ENCODE measurements at regions not wholly inside any gene's neighbourhood (a gene's known extent, or its start where the extent isn't known, plus 50 kb on each side); places are given as distances from the start of the nearest gene placed in this dataset.

- Mint-ChIP-seq H3K27me3 (peaks cover 43% of the 10 kb centered on the region), H3K4me3 (no peak overlapping the region), H3K27ac (no peak overlapping the region), H3K36me3 (ENCODE audit: low read depth) (no peaks in the 10 kb centered on the region), H3K4me1 (no peaks in the 10 kb centered on the region)
- ATAC-seq (no peak), DNase-seq (no peak)
- no peaks in the 10 kb centered on the region for H3K9me3 ChIP-seq (ENCODE audit: control insufficient read depth, low read length, poor library complexity, severe bottlenecking)
These were observed 528.9 kb downstream of the EPM2A start for GRCh38 chr6:145206247-145206907.

GRCh38 chr6:145208474-145208873 lies 526.8 kb downstream of the EPM2A start:
- Mint-ChIP-seq H3K4me1 (peaks cover 1% of the 10 kb centered on the region), H3K27ac (no peak overlapping the region), H3K4me3 (no peak overlapping the region), H3K27me3 (peaks cover 34% of the 10 kb centered on the region), H3K36me3 (ENCODE audit: low read depth) (no peaks in the 10 kb centered on the region)
- no peaks in the 10 kb centered on the region for H3K9me3 ChIP-seq (ENCODE audit: control insufficient read depth, low read length, poor library complexity, severe bottlenecking)
- DNase-seq = no peak
- ATAC-seq = no peak

GRCh38 chr6:145209272-145209671 lies 526.0 kb downstream of the EPM2A start:
- DNase-seq (no peak), ATAC-seq (no peak)
- no peak overlapping the region for H3K27ac Mint-ChIP-seq
- peaks cover 5% of the 10 kb centered on the region for H3K4me1 Mint-ChIP-seq
- H3K4me3 Mint-ChIP-seq = no peak overlapping the region
- H3K36me3 Mint-ChIP-seq (ENCODE audit: low read depth) = no peaks in the 10 kb centered on the region
- no peaks in the 10 kb centered on the region for H3K9me3 ChIP-seq (ENCODE audit: control insufficient read depth, low read length, poor library complexity, severe bottlenecking)
- H3K27me3 Mint-ChIP-seq = peaks cover 29% of the 10 kb centered on the region

DNA sequence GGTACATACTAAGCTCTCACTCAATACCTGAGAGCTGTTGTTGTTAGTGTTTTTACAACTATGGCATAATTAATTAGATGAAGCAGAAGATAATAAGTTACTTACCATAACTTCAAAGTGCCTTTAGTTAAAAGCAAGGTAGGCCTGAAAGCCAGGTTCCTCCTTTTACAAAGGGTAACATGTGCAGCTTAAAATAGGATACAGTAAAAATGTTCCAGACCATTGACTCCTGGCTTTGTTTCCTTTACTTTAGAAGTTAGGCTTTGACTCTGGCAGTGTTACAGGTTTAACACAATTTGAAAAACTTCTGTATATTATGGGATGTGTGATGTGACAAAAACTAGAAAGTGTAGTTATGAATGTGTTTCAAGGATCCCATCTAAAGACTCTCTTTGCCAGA lies 522.5 kb downstream of the EPM2A start:
- no peak overlapping the region for H3K4me3 Mint-ChIP-seq
- no peaks in the 10 kb centered on the region for H3K9me3 ChIP-seq (ENCODE audit: control insufficient read depth, low read length, poor library complexity, severe bottlenecking)
- H3K27me3 Mint-ChIP-seq = peaks cover 12% of the 10 kb centered on the region
- H3K27ac Mint-ChIP-seq = no peak overlapping the region
- DNase-seq (no peak), ATAC-seq (no peak)
- no peaks in the 10 kb centered on the region for H3K36me3 Mint-ChIP-seq (ENCODE audit: low read depth)
- peaks cover 5% of the 10 kb centered on the region for H3K4me1 Mint-ChIP-seq

GRCh38 chr6:145213614-145214013 lies 521.7 kb downstream of the EPM2A start:
- H3K9me3 ChIP-seq (ENCODE audit: control insufficient read depth, low read length, poor library complexity, severe bottlenecking) = no peaks in the 10 kb centered on the region

GRCh38 chr6:145214570-145214969 lies 520.8 kb downstream of the EPM2A start:
- DNase-seq (no peak), ATAC-seq (no peak)
- no peaks in the 10 kb centered on the region for H3K9me3 ChIP-seq (ENCODE audit: control insufficient read depth, low read length, poor library complexity, severe bottlenecking)
- no peak overlapping the region for H3K4me3 Mint-ChIP-seq
- peaks cover 5% of the 10 kb centered on the region for H3K4me1 Mint-ChIP-seq
- no peak overlapping the region for H3K27ac Mint-ChIP-seq
- peaks cover 2% of the 10 kb centered on the region for H3K36me3 Mint-ChIP-seq (ENCODE audit: low read depth)
- peaks cover 14% of the 10 kb centered on the region for H3K27me3 Mint-ChIP-seq

More at GRCh38 chr6:145213614-145214013, 521.7 kb downstream of the EPM2A start:
- peaks cover 8% of the 10 kb centered on the region for H3K27me3 Mint-ChIP-seq
- no peak for DNase-seq
- ATAC-seq = no peak
- no peak overlapping the region for H3K27ac Mint-ChIP-seq
- H3K4me3 Mint-ChIP-seq = no peak overlapping the region
- peaks cover 5% of the 10 kb centered on the region for H3K4me1 Mint-ChIP-seq
- no peaks in the 10 kb centered on the region for H3K36me3 Mint-ChIP-seq (ENCODE audit: low read depth)

- no peaks in the 10 kb centered on the region for H3K9me3 ChIP-seq (ENCODE audit: control insufficient read depth, low read length, poor library complexity, severe bottlenecking)
- no peak for ATAC-seq
- Mint-ChIP-seq H3K27ac (no peak overlapping the region), H3K27me3 (peaks cover 5% of the 10 kb centered on the region), H3K4me1 (no peaks in the 10 kb centered on the region), H3K4me3 (no peak overlapping the region), H3K36me3 (ENCODE audit: low read depth) (no peaks in the 10 kb centered on the region)
- no peak for DNase-seq
These were observed 510.9 kb downstream of the EPM2A start for GRCh38 chr6:145224450-145224849.

DNA sequence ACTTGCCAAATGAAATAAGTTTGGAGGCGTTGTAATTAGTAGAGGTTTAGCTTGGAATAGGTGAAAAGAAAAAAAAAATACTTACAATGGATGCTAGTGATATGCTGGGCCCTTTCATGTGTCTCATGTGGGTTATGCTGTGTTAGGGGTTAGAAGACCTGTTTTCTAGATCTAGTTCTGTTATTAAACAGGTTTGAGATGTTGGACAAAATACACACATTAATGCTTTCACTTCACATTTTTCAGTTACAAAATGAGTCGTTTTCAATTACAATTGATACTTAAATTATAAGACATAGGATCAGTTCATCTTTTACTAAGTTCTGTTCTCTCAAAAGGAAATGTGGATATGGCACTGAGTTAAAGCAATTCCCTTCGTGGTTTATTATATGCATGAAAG lies 509.8 kb downstream of the EPM2A start:
- no peak overlapping the region for H3K4me3 Mint-ChIP-seq

GRCh38 chr6:145227593-145227992 lies 507.7 kb downstream of the EPM2A start:
- H3K9me3 ChIP-seq (ENCODE audit: control insufficient read depth, low read length, poor library complexity, severe bottlenecking) = no peaks in the 10 kb centered on the region
- Mint-ChIP-seq H3K27me3 (no peaks in the 10 kb centered on the region), H3K4me1 (no peaks in the 10 kb centered on the region), H3K36me3 (ENCODE audit: low read depth) (no peaks in the 10 kb centered on the region), H3K4me3 (no peak overlapping the region), H3K27ac (no peak overlapping the region)
- no peak for ATAC-seq
- DNase-seq = no peak

More for the DNA sequence above, 509.8 kb downstream of the EPM2A start:
- H3K9me3 ChIP-seq (ENCODE audit: control insufficient read depth, low read length, poor library complexity, severe bottlenecking) = no peaks in the 10 kb centered on the region
- Mint-ChIP-seq H3K36me3 (ENCODE audit: low read depth) (no peaks in the 10 kb centered on the region), H3K27me3 (peaks cover 5% of the 10 kb centered on the region), H3K27ac (no peak overlapping the region), H3K4me1 (no peaks in the 10 kb centered on the region)
- DNase-seq = no peak
- no peak for ATAC-seq

DNA sequence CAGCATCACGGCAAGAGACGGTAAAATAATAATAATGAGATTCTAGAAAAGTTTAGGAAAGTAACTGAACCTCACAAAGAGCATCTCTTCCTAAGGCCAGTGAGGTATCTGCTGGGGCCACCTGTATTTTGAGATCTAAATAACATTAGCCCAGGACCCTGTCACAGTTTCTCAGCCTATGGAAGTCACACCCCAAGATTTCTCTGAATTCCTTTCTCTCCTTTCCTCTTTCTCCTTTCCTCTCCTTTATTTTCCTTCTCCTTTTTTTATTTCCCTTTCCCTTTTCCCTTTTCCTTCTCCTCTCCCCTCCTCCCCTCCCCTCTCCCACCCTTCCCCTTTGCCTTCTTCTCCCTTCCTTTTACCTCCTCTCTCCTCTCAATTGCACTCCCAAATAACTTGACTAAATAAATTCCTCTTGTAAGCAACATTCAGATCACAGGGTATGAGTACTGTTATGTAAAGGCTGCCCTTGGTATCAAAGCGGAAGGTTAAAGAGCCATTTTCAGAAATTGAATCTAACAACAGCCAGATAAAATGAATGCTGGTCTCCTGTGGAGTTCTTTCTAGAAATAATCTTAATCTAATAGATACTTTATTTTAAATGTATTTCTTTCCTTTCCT lies 506.2 kb downstream of the EPM2A start:
- no peak for ATAC-seq
- H3K4me3 Mint-ChIP-seq = no peak overlapping the region

GRCh38 chr6:145233955-145234354 lies 501.4 kb downstream of the EPM2A start:
- Mint-ChIP-seq H3K4me3 (no peak overlapping the region), H3K27me3 (peaks cover 18% of the 10 kb centered on the region), H3K27ac (no peak overlapping the region), H3K36me3 (ENCODE audit: low read depth) (no peaks in the 10 kb centered on the region), H3K4me1 (no peaks in the 10 kb centered on the region)
- ATAC-seq (no peak), DNase-seq (no peak)
- no peaks in the 10 kb centered on the region for H3K9me3 ChIP-seq (ENCODE audit: control insufficient read depth, low read length, poor library complexity, severe bottlenecking)

More for the DNA sequence above, 506.2 kb downstream of the EPM2A start:
- H3K27me3 Mint-ChIP-seq = peaks cover under 1% of the 10 kb centered on the region
- H3K27ac Mint-ChIP-seq = no peak overlapping the region
- no peaks in the 10 kb centered on the region for H3K4me1 Mint-ChIP-seq
- H3K36me3 Mint-ChIP-seq (ENCODE audit: low read depth) = no peaks in the 10 kb centered on the region
- H3K9me3 ChIP-seq (ENCODE audit: control insufficient read depth, low read length, poor library complexity, severe bottlenecking) = no peaks in the 10 kb centered on the region
- DNase-seq = no peak

- no peak overlapping the region for H3K27ac Mint-ChIP-seq
- no peaks in the 10 kb centered on the region for H3K36me3 Mint-ChIP-seq (ENCODE audit: low read depth)
- ATAC-seq (no peak), DNase-seq (no peak)
- no peaks in the 10 kb centered on the region for H3K4me1 Mint-ChIP-seq
- no peak overlapping the region for H3K4me3 Mint-ChIP-seq
- H3K27me3 Mint-ChIP-seq = peaks cover 18% of the 10 kb centered on the region
- no peaks in the 10 kb centered on the region for H3K9me3 ChIP-seq (ENCODE audit: control insufficient read depth, low read length, poor library complexity, severe bottlenecking)
These were observed 500.1 kb downstream of the EPM2A start for GRCh38 chr6:145235207-145235606.

GRCh38 chr6:145238787-145239186 lies 496.5 kb downstream of the EPM2A start:
- Mint-ChIP-seq H3K4me1 (no peaks in the 10 kb centered on the region), H3K36me3 (ENCODE audit: low read depth) (no peaks in the 10 kb centered on the region), H3K27ac (no peak overlapping the region), H3K4me3 (no peak overlapping the region), H3K27me3 (peaks cover 18% of the 10 kb centered on the region)
- H3K9me3 ChIP-seq (ENCODE audit: control insufficient read depth, low read length, poor library complexity, severe bottlenecking) = no peaks in the 10 kb centered on the region
- DNase-seq (no peak), ATAC-seq (no peak)

DNA sequence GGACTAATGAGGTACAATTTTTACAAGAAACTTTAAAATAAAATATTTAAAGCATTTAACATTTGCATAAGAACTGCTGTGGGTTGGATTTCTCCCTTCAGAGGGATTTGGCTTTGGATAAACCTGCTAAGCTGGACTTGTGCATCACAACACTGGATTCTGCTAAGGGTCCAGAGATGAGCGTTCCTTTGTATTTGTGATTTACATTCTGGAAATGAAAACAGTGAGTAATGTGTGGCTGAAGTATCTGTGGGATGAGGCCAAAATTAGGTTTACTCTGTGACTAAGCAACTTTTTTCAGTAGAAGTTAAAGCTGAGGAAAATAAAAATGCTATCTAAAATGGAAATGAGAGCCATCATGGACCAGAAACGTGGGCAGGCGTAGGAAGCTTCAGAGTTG lies 494.3 kb downstream of the EPM2A start:
- no peak overlapping the region for H3K27ac Mint-ChIP-seq
- no peaks in the 10 kb centered on the region for H3K36me3 Mint-ChIP-seq (ENCODE audit: low read depth)
- H3K4me3 Mint-ChIP-seq = no peak overlapping the region
- no peak for DNase-seq
- H3K27me3 Mint-ChIP-seq = peaks cover 14% of the 10 kb centered on the region
- no peaks in the 10 kb centered on the region for H3K4me1 Mint-ChIP-seq
- no peaks in the 10 kb centered on the region for H3K9me3 ChIP-seq (ENCODE audit: control insufficient read depth, low read length, poor library complexity, severe bottlenecking)
- no peak for ATAC-seq

Measured in T-helper 17 cell (primary cell).